HL-60 (cell line): ENCODE measurements at regions not wholly inside any gene's neighbourhood (a gene's known extent, or its start where the extent isn't known, plus 50 kb on each side); places are given as distances from the start of the nearest gene placed in this dataset.

Experiments
- GABPA ChIP-seq: IDR thresholded peaks from 2 replicates; pipeline ENCODE4 v1.6.1; 2012; ENCODE audit warnings: low read depth
- POLR2AphosphoS5 ChIP-seq: IDR thresholded peaks from 2 replicates; pipeline ENCODE4 v1.6.1; 2012; ENCODE audit warnings: low read depth
- REST ChIP-seq: IDR thresholded peaks from 2 replicates; pipeline ENCODE4 v1.6.1; 2012; ENCODE audit warnings: low read depth; ENCODE audit not compliant: insufficient replicate concordance
- TF ChIP-seq, protein P1 (sequence below): IDR thresholded peaks from one replicate; pipeline ENCODE4 v1.5.1; 2011; ENCODE audit warnings: low read length, control low read depth, inconsistent platforms; ENCODE audit not compliant: insufficient read depth

DNA sequence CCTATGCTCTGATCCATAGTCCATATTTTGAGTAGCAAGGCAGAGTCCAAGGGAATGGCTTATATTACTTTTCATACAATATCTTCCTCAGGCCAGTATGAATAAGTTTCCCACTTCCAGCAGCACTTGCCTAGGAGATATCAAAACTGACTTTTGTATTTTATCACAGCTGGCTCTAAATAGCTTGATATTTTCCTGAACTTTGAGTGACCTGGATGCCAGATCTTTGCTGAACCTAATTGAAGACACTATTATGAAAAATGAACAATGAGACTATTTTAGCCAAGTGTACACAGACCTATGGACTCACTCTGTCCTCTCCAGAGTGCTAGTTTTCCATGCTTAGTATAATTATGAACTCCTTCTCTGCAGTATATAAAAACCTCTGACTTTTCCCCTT, 475.6 kb upstream of the PTGER4 start:
- TF ChIP-seq, protein P1, sequence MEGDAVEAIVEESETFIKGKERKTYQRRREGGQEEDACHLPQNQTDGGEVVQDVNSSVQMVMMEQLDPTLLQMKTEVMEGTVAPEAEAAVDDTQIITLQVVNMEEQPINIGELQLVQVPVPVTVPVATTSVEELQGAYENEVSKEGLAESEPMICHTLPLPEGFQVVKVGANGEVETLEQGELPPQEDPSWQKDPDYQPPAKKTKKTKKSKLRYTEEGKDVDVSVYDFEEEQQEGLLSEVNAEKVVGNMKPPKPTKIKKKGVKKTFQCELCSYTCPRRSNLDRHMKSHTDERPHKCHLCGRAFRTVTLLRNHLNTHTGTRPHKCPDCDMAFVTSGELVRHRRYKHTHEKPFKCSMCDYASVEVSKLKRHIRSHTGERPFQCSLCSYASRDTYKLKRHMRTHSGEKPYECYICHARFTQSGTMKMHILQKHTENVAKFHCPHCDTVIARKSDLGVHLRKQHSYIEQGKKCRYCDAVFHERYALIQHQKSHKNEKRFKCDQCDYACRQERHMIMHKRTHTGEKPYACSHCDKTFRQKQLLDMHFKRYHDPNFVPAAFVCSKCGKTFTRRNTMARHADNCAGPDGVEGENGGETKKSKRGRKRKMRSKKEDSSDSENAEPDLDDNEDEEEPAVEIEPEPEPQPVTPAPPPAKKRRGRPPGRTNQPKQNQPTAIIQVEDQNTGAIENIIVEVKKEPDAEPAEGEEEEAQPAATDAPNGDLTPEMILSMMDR = no peak
- TF ChIP-seq REST (no peak), POLR2AphosphoS5 (no peak), GABPA (no peak)
